ENCODE measurements at regions not wholly inside any gene's neighbourhood (a gene's known extent, or its start where the extent isn't known, plus 50 kb on each side); places are given as distances from the start of the nearest gene placed in this dataset.

GRCh38 chr21:14817311-14817710 lies 247.5 kb downstream of the NRIP1 start:
- TF ChIP-seq POLR2AphosphoS5 (IDR thresholded peaks at IDR 0.05; ENCODE audit: low read depth, low read length): no peak
- no peak for TF ChIP-seq POLR2A (IDR thresholded peaks at IDR 0.05; ENCODE audit: low read depth, low read length)
